BLaER1 (cell line): ENCODE measurements at regions not wholly inside any gene's neighbourhood (a gene's known extent, or its start where the extent isn't known, plus 50 kb on each side); places are given as distances from the start of the nearest gene placed in this dataset.
"Not testable (repeated sequence)": the region's sequence is repeated elsewhere in the genome, so short reads cannot be mapped to it uniquely, and the experiment has no call there.

Source experiments
- H3K27ac ChIP-seq: shearing (Covaris generic); formaldehyde crosslinking; 2 replicates; pipeline ENCODE4 v1.8.1; 2022
- H3K27me3 ChIP-seq: shearing (Covaris generic); formaldehyde crosslinking; 2 replicates; pipeline ENCODE4 v1.8.1; 2022
- H3K36me3 ChIP-seq: shearing (Covaris generic); formaldehyde crosslinking; 2 replicates; pipeline ENCODE4 v1.8.1; 2022
- H3K4me1 ChIP-seq: shearing (Covaris generic); formaldehyde crosslinking; 2 replicates; pipeline ENCODE4 v1.8.1; 2022
- H3K4me2 ChIP-seq: shearing (Covaris generic); formaldehyde crosslinking; 2 replicates; pipeline ENCODE4 v1.8.1; 2022
- H3K4me3 ChIP-seq: shearing (Covaris generic); formaldehyde crosslinking; 2 replicates; pipeline ENCODE4 v1.8.1; 2022
- H3K9ac ChIP-seq: shearing (Covaris generic); formaldehyde crosslinking; 2 replicates; pipeline ENCODE4 v1.8.1; 2022
- H3K9me3 ChIP-seq: shearing (Covaris generic); formaldehyde crosslinking; 2 replicates; pipeline ENCODE4 v1.8.1; 2022
- H4K20me1 ChIP-seq: shearing (Covaris generic); formaldehyde crosslinking; 2 replicates; pipeline ENCODE4 v1.8.1; 2022
- Cebpa-rat ChIP-seq: shearing (Covaris generic); IDR thresholded peaks from 2 replicates; pipeline ENCODE4 v1.8.1; 2022

- no peaks in the 10 kb centered on the region for H3K9me3 ChIP-seq
- no peaks in the 10 kb centered on the region for H3K4me1 ChIP-seq
- H3K27me3 ChIP-seq = no peaks in the 10 kb centered on the region
- no peak overlapping the region for H3K4me2 ChIP-seq
- H3K27ac ChIP-seq = no peak overlapping the region
- H3K36me3 ChIP-seq = no peaks in the 10 kb centered on the region
- H3K4me3 ChIP-seq = no peak overlapping the region
- no peak for TF ChIP-seq Cebpa-rat
- no peaks in the 10 kb centered on the region for H4K20me1 ChIP-seq
- no peak overlapping the region for H3K9ac ChIP-seq
Observed at GRCh38 chr1:82158981-82159380, 358.2 kb downstream of the ADGRL2 start.

- no peak overlapping the region for H3K27ac ChIP-seq
- H4K20me1 ChIP-seq = no peaks in the 10 kb centered on the region
- no peaks in the 10 kb centered on the region for H3K27me3 ChIP-seq
- no peak for TF ChIP-seq Cebpa-rat
- H3K4me3 ChIP-seq = no peak overlapping the region
- H3K4me1 ChIP-seq = no peaks in the 10 kb centered on the region
- H3K9ac ChIP-seq = no peak overlapping the region
- no peaks in the 10 kb centered on the region for H3K9me3 ChIP-seq
- H3K36me3 ChIP-seq = no peaks in the 10 kb centered on the region
- no peak overlapping the region for H3K4me2 ChIP-seq
Observed at GRCh38 chr1:82154219-82154970, 353.7 kb downstream of the ADGRL2 start.

GRCh38 chr1:82153752-82154151, 353.0 kb downstream of the ADGRL2 start:
- H3K4me1 ChIP-seq = no peaks in the 10 kb centered on the region
- no peak overlapping the region for H3K27ac ChIP-seq
- no peak for TF ChIP-seq Cebpa-rat
- no peak overlapping the region for H3K9ac ChIP-seq
- no peaks in the 10 kb centered on the region for H3K9me3 ChIP-seq
- H3K36me3 ChIP-seq = no peaks in the 10 kb centered on the region
- H3K27me3 ChIP-seq = no peaks in the 10 kb centered on the region
- no peak overlapping the region for H3K4me2 ChIP-seq
- no peak overlapping the region for H3K4me3 ChIP-seq
- no peaks in the 10 kb centered on the region for H4K20me1 ChIP-seq

- Histone ChIP-seq H3K9me3 (no peaks in the 10 kb centered on the region), H4K20me1 (no peaks in the 10 kb centered on the region), H3K4me3 (no peak overlapping the region), H3K27me3 (no peaks in the 10 kb centered on the region), H3K27ac (no peak overlapping the region), H3K36me3 (no peaks in the 10 kb centered on the region), H3K4me1 (no peaks in the 10 kb centered on the region), H3K4me2 (no peak overlapping the region), H3K9ac (no peak overlapping the region)
- no peak for TF ChIP-seq Cebpa-rat
Observed at GRCh38 chr1:82153272-82153629, 352.5 kb downstream of the ADGRL2 start.

- Histone ChIP-seq H3K9ac (no peak overlapping the region), H3K9me3 (no peaks in the 10 kb centered on the region), H3K4me1 (no peaks in the 10 kb centered on the region), H3K4me3 (no peak overlapping the region), H3K27ac (no peak overlapping the region), H3K36me3 (no peaks in the 10 kb centered on the region), H4K20me1 (no peaks in the 10 kb centered on the region), H3K27me3 (no peaks in the 10 kb centered on the region), H3K4me2 (no peak overlapping the region)
- TF ChIP-seq Cebpa-rat = no peak
Observed at GRCh38 chr1:82152356-82153271, 351.9 kb downstream of the ADGRL2 start.

GRCh38 chr1:82145656-82146055, 344.9 kb downstream of the ADGRL2 start:
- no peaks in the 10 kb centered on the region for H3K4me1 ChIP-seq
- H3K36me3 ChIP-seq = no peaks in the 10 kb centered on the region
- H3K9ac ChIP-seq = no peak overlapping the region
- H4K20me1 ChIP-seq = no peaks in the 10 kb centered on the region
- no peak for TF ChIP-seq Cebpa-rat
- H3K9me3 ChIP-seq = no peaks in the 10 kb centered on the region
- H3K4me2 ChIP-seq = no peak overlapping the region
- no peaks in the 10 kb centered on the region for H3K27me3 ChIP-seq
- no peak overlapping the region for H3K4me3 ChIP-seq
- no peak overlapping the region for H3K27ac ChIP-seq

GRCh38 chr1:82143108-82143833, 342.5 kb downstream of the ADGRL2 start:
- no peak for TF ChIP-seq Cebpa-rat
- H3K9me3 ChIP-seq = no peaks in the 10 kb centered on the region
- H3K4me3 ChIP-seq = no peak overlapping the region

GRCh38 chr1:82141390-82141789, 340.7 kb downstream of the ADGRL2 start:
- Histone ChIP-seq H4K20me1 (no peaks in the 10 kb centered on the region), H3K9ac (no peak overlapping the region), H3K4me2 (no peak overlapping the region), H3K27me3 (no peaks in the 10 kb centered on the region), H3K4me1 (no peaks in the 10 kb centered on the region), H3K4me3 (no peak overlapping the region), H3K27ac (no peak overlapping the region), H3K9me3 (no peaks in the 10 kb centered on the region), H3K36me3 (no peaks in the 10 kb centered on the region)
- no peak for TF ChIP-seq Cebpa-rat

More at GRCh38 chr1:82143108-82143833, 342.5 kb downstream of the ADGRL2 start:
- no peaks in the 10 kb centered on the region for H3K4me1 ChIP-seq
- no peak overlapping the region for H3K9ac ChIP-seq
- H3K27me3 ChIP-seq = no peaks in the 10 kb centered on the region
- H4K20me1 ChIP-seq = no peaks in the 10 kb centered on the region
- no peak overlapping the region for H3K27ac ChIP-seq
- no peak overlapping the region for H3K4me2 ChIP-seq
- H3K36me3 ChIP-seq = no peaks in the 10 kb centered on the region

- Histone ChIP-seq H3K4me1 (no peaks in the 10 kb centered on the region), H3K27ac (no peak overlapping the region), H3K36me3 (no peaks in the 10 kb centered on the region), H3K4me3 (no peak overlapping the region), H3K9ac (no peak overlapping the region), H3K4me2 (no peak overlapping the region), H4K20me1 (no peaks in the 10 kb centered on the region), H3K27me3 (no peaks in the 10 kb centered on the region), H3K9me3 (no peaks in the 10 kb centered on the region)
- no peak for TF ChIP-seq Cebpa-rat
Observed at GRCh38 chr1:82139751-82140468, 339.2 kb downstream of the ADGRL2 start.

- not testable (repeated sequence) for H3K27ac ChIP-seq, H3K4me2 ChIP-seq, H3K9me3 ChIP-seq, H3K27me3 ChIP-seq, H4K20me1 ChIP-seq, H3K9ac ChIP-seq, H3K36me3 ChIP-seq, H3K4me3 ChIP-seq, H3K4me1 ChIP-seq
Observed at GRCh38 chr1:82136351-82136750, 335.6 kb downstream of the ADGRL2 start.
